ENCODE measurements at regions not wholly inside any gene's neighbourhood (a gene's known extent, or its start where the extent isn't known, plus 50 kb on each side); places are given as distances from the start of the nearest gene placed in this dataset.

DNA sequence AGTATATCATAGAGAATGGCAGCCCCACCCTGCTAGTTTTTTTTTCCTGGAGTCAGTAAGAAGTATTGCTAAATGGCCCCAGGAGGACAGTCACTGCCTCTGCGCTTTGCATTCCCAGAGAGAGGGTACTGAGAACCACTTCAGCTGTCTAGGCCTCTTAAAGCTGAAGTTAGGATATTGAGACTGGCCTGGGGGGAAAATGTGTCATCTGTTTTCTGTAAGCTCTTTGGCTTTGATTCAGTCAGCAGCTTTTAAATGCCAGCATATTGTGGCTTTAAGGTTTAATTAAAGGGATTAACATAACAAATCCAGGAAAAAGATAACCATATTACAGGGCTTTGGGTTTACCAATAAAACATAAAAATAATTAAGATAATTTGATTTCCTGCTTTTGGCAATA is 852.0 kb downstream of the PCDH18 start:
- Histone ChIP-seq H3K27ac (ENCODE audit: insufficient read depth, low read length) (no peak overlapping the region), H3K9me3 (ENCODE audit: control insufficient read depth, insufficient read depth, low read depth, low read length) (no peaks in the 10 kb centered on the region), H3K4me2 (ENCODE audit: extremely low read depth, insufficient read depth, low read length) (no peak overlapping the region), H2AFZ (ENCODE audit: low read length) (no peak overlapping the region), H3K4me1 (ENCODE audit: control insufficient read depth, extremely low read depth, insufficient read depth, low read length) (no peaks in the 10 kb centered on the region), H3K4me3 (replicated peaks in 1 of 4; ENCODE audit: control extremely low read depth in 1 of 4, insufficient read depth in 1 of 4, low read depth in 3 of 4, low read length in 4 of 4) (no peak overlapping the region), H3K36me3 (ENCODE audit: control insufficient read depth, insufficient read depth, low read length) (no peaks in the 10 kb centered on the region), H3K27me3 (ENCODE audit: control insufficient read depth, insufficient read depth, low read length) (no peaks in the 10 kb centered on the region), H3K79me2 (ENCODE audit: control insufficient read depth, insufficient read depth, low read length) (no peaks in the 10 kb centered on the region), H4K20me1 (ENCODE audit: control insufficient read depth, extremely low read depth, insufficient read depth, low read length) (no peaks in the 10 kb centered on the region), H3K9ac (ENCODE audit: insufficient read depth, low read length) (no peak overlapping the region)
- DNase-seq (ENCODE audit: low read depth in 2 of 2) = no peak
- TF ChIP-seq, protein P1, sequence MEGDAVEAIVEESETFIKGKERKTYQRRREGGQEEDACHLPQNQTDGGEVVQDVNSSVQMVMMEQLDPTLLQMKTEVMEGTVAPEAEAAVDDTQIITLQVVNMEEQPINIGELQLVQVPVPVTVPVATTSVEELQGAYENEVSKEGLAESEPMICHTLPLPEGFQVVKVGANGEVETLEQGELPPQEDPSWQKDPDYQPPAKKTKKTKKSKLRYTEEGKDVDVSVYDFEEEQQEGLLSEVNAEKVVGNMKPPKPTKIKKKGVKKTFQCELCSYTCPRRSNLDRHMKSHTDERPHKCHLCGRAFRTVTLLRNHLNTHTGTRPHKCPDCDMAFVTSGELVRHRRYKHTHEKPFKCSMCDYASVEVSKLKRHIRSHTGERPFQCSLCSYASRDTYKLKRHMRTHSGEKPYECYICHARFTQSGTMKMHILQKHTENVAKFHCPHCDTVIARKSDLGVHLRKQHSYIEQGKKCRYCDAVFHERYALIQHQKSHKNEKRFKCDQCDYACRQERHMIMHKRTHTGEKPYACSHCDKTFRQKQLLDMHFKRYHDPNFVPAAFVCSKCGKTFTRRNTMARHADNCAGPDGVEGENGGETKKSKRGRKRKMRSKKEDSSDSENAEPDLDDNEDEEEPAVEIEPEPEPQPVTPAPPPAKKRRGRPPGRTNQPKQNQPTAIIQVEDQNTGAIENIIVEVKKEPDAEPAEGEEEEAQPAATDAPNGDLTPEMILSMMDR (conservative IDR thresholded peaks at IDR 0.05 in 1 of 2, IDR thresholded peaks at IDR 0.05 in 1 of 2; ENCODE audit: low read depth in 1 of 2, low read length in 2 of 2) = no peak
- no peak for TF ChIP-seq EZH2 (IDR thresholded peaks at IDR 0.05; ENCODE audit: low read length, missing control alignments)

DNA sequence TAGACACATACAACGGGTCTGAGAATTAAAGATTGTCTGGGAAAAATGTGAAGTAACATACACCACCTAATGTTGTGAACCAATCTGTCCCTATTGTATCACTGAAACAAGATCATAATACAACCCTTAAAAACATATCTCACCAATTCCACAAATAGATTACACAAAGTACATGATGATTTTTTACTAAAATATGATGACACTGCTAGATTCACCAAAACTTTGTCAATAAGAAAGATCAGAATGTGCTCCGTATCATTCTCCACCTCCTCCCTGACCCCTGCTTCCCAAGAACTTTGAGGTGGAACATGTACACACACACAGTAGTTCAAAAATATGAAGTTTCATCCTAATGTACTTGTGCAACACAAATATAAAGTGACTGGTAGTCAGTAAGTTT is 862.0 kb downstream of the PCDH18 start:
- H3K27ac ChIP-seq (ENCODE audit: insufficient read depth, low read length) = no peak overlapping the region

DNA sequence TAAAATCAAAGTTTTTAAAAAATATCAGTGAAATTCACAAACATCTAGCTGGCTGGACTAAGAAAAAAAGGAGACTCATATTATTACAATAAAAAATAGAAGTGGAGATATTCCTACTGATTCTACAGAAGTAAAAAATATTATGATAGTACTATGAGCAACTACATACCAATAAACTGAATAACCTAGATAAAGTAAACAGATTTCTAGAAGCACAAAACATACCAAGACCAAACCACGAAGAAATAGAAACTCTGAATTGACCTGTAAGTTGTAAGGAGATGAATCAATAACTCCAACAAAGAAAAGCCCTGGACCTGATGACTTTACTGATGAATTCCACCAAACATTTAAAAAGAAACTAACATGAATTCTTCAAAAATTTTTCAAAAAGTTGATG is 867.3 kb downstream of the PCDH18 start:
- no peak overlapping the region for H2AFZ ChIP-seq (ENCODE audit: low read length)
- H3K4me3 ChIP-seq (replicated peaks in 1 of 4; ENCODE audit: control extremely low read depth in 1 of 4, insufficient read depth in 1 of 4, low read depth in 3 of 4, low read length in 4 of 4) = no peak overlapping the region
- DNase-seq (ENCODE audit: low read depth in 2 of 2) = peak; percentile 14 to 25

More for the DNA sequence above, 862.0 kb downstream of the PCDH18 start:
- H3K27me3 ChIP-seq (ENCODE audit: control insufficient read depth, insufficient read depth, low read length) = no peaks in the 10 kb centered on the region
- no peak for TF ChIP-seq EZH2 (IDR thresholded peaks at IDR 0.05; ENCODE audit: low read length, missing control alignments)
- TF ChIP-seq, protein P1 (conservative IDR thresholded peaks at IDR 0.05 in 1 of 2, IDR thresholded peaks at IDR 0.05 in 1 of 2; ENCODE audit: low read depth in 1 of 2, low read length in 2 of 2) = no peak
- H3K9ac ChIP-seq (ENCODE audit: insufficient read depth, low read length) = no peak overlapping the region
- H3K4me3 ChIP-seq (replicated peaks in 1 of 4; ENCODE audit: control extremely low read depth in 1 of 4, insufficient read depth in 1 of 4, low read depth in 3 of 4, low read length in 4 of 4) = no peak overlapping the region
- H2AFZ ChIP-seq (ENCODE audit: low read length) = no peak overlapping the region
- H3K4me1 ChIP-seq (ENCODE audit: control insufficient read depth, extremely low read depth, insufficient read depth, low read length) = no peaks in the 10 kb centered on the region
- no peak for DNase-seq (ENCODE audit: low read depth in 2 of 2)
- H3K79me2 ChIP-seq (ENCODE audit: control insufficient read depth, insufficient read depth, low read length) = no peaks in the 10 kb centered on the region
- no peak overlapping the region for H3K4me2 ChIP-seq (ENCODE audit: extremely low read depth, insufficient read depth, low read length)
- H4K20me1 ChIP-seq (ENCODE audit: control insufficient read depth, extremely low read depth, insufficient read depth, low read length) = no peaks in the 10 kb centered on the region
- H3K36me3 ChIP-seq (ENCODE audit: control insufficient read depth, insufficient read depth, low read length) = no peaks in the 10 kb centered on the region
- H3K9me3 ChIP-seq (ENCODE audit: control insufficient read depth, insufficient read depth, low read depth, low read length) = no peaks in the 10 kb centered on the region

More for the DNA sequence above, 867.3 kb downstream of the PCDH18 start:
- no peaks in the 10 kb centered on the region for H3K27me3 ChIP-seq (ENCODE audit: control insufficient read depth, insufficient read depth, low read length)
- no peaks in the 10 kb centered on the region for H3K4me1 ChIP-seq (ENCODE audit: control insufficient read depth, extremely low read depth, insufficient read depth, low read length)
- H3K27ac ChIP-seq (ENCODE audit: insufficient read depth, low read length) = no peak overlapping the region
- no peaks in the 10 kb centered on the region for H3K79me2 ChIP-seq (ENCODE audit: control insufficient read depth, insufficient read depth, low read length)
- H3K36me3 ChIP-seq (ENCODE audit: control insufficient read depth, insufficient read depth, low read length) = no peaks in the 10 kb centered on the region
- TF ChIP-seq EZH2 (IDR thresholded peaks at IDR 0.05; ENCODE audit: low read length, missing control alignments) = no peak
- TF ChIP-seq, protein P1 (conservative IDR thresholded peaks at IDR 0.05 in 1 of 2, IDR thresholded peaks at IDR 0.05 in 1 of 2; ENCODE audit: low read depth in 1 of 2, low read length in 2 of 2) = no peak
- no peaks in the 10 kb centered on the region for H3K9me3 ChIP-seq (ENCODE audit: control insufficient read depth, insufficient read depth, low read depth, low read length)
- no peak overlapping the region for H3K4me2 ChIP-seq (ENCODE audit: extremely low read depth, insufficient read depth, low read length)
- H4K20me1 ChIP-seq (ENCODE audit: control insufficient read depth, extremely low read depth, insufficient read depth, low read length) = no peaks in the 10 kb centered on the region
- H3K9ac ChIP-seq (ENCODE audit: insufficient read depth, low read length) = no peak overlapping the region

All from fibroblast of lung (primary cell).